ENCODE measurements at regions not wholly inside any gene's neighbourhood (a gene's known extent, or its start where the extent isn't known, plus 50 kb on each side); places are given as distances from the start of the nearest gene placed in this dataset.

- TF ChIP-seq CTCF (IDR thresholded peaks at IDR 0.05) (peak; percentile 41 to 65 (median 54)), POLR2A (IDR thresholded peaks at IDR 0.05) (no peak)
These were observed 206.3 kb downstream of the SLC7A11 start for GRCh38 chr4:138035781-138036258.
